ENCODE measurements at regions not wholly inside any gene's neighbourhood (a gene's known extent, or its start where the extent isn't known, plus 50 kb on each side); places are given as distances from the start of the nearest gene placed in this dataset.

- Histone ChIP-seq H3K4me3 (ENCODE audit: low read depth in 1 of 2, low read length in 2 of 2) (no peak overlapping the region), H3K36me3 (ENCODE audit: control insufficient read depth in 1 of 2, insufficient read depth in 2 of 2, low read length in 2 of 2) (no peaks in the 10 kb centered on the region), H3K9ac (ENCODE audit: low read depth in 1 of 2, low read length in 2 of 2) (no peak overlapping the region), H3K27me3 (ENCODE audit: control insufficient read depth in 1 of 2, insufficient read depth in 2 of 2, low read length in 2 of 2) (no peaks in the 10 kb centered on the region), H3K9me3 (ENCODE audit: control insufficient read depth in 1 of 2, low read length in 2 of 2) (no peaks in the 10 kb centered on the region), H3K27ac (ENCODE audit: low read depth, low read length) (no peak overlapping the region), H3K4me1 (ENCODE audit: control insufficient read depth in 1 of 2, insufficient read depth in 2 of 2, low read length in 2 of 2) (no peaks in the 10 kb centered on the region)
Measured at GRCh38 chr4:151862766-151863165, 102.0 kb upstream of the GATB start.

DNA sequence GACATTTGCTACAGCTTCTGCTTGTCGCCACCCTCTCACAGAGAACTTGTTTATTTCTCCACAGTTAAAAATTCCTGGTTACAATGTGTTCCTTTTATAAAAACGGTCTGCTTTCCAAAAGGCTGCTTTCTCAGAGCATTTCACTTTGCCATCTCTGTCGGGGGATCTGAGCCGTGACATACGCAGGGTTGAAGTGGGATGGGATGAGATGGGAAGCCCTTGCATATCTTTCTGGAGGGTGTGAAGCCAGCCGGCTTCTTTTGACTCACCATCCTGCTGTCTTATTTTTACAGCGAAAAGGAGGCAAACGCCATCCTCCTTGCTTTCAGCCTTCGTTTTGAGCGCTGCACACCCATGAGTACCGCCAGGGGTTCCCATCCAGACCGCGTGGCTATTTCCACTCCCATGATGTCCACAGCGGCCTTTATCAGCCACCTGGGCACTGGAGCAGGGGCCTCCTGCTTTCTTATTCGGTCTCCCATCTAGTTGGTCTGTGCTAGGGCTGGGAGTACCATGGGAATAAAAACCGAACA lies 99.8 kb upstream of the GATB start:
- Histone ChIP-seq H3K27me3 (ENCODE audit: control insufficient read depth in 1 of 2, insufficient read depth in 2 of 2, low read length in 2 of 2) (no peaks in the 10 kb centered on the region), H3K9ac (ENCODE audit: low read depth in 1 of 2, low read length in 2 of 2) (no peak overlapping the region), H3K36me3 (ENCODE audit: control insufficient read depth in 1 of 2, insufficient read depth in 2 of 2, low read length in 2 of 2) (no peaks in the 10 kb centered on the region), H3K4me3 (ENCODE audit: low read depth in 1 of 2, low read length in 2 of 2) (no peak overlapping the region), H3K4me1 (ENCODE audit: control insufficient read depth in 1 of 2, insufficient read depth in 2 of 2, low read length in 2 of 2) (peaks cover 0 to 6% of the 10 kb centered on the region in 2 donors), H3K9me3 (ENCODE audit: control insufficient read depth in 1 of 2, low read length in 2 of 2) (no peaks in the 10 kb centered on the region), H3K27ac (ENCODE audit: low read depth, low read length) (no peak overlapping the region)

DNA sequence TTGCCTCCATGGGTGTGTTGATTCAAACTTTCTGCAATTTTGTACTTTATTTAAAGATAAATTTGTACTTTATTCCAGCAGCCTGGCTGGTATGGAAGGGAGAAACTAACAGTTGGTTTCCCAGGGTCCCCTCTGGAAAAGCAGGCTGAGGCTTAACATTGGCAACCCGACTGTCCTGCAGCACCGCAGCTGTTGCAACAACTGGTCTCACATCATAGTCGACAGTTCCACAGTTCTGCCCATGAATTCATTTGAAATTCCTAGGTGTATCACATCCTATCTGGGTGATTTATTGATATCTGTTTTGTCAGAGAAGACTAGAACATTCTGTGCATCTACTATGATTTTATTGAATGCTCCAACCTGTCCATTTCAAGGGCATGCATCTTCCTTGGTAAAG lies 98.8 kb upstream of the GATB start:
- Histone ChIP-seq H3K27ac (ENCODE audit: low read depth, low read length) (no peak overlapping the region), H3K4me1 (ENCODE audit: control insufficient read depth in 1 of 2, insufficient read depth in 2 of 2, low read length in 2 of 2) (peaks cover 0 to 6% of the 10 kb centered on the region in 2 donors), H3K9ac (ENCODE audit: low read depth in 1 of 2, low read length in 2 of 2) (no peak overlapping the region), H3K27me3 (ENCODE audit: control insufficient read depth in 1 of 2, insufficient read depth in 2 of 2, low read length in 2 of 2) (no peaks in the 10 kb centered on the region), H3K36me3 (ENCODE audit: control insufficient read depth in 1 of 2, insufficient read depth in 2 of 2, low read length in 2 of 2) (no peaks in the 10 kb centered on the region), H3K9me3 (ENCODE audit: control insufficient read depth in 1 of 2, low read length in 2 of 2) (no peaks in the 10 kb centered on the region), H3K4me3 (ENCODE audit: low read depth in 1 of 2, low read length in 2 of 2) (no peak overlapping the region)

DNA sequence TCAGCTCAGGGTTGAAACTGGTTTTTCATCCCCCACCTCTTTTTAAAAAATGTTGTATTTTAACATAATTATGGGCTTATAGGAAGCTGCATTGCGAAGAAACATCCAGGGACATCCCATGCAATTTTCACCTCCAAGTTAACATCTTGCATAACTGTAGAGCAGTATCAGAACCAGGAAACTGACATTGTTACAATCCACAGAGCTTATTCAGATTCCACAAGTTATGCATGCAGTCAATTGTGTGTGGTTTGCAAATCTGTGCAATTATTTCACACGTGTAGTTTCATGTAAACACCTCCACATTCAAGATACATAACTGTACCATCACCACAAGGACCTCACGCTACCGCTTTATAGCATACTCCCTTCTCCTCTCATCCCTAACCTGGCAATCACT lies 97.5 kb upstream of the GATB start:
- no peak overlapping the region for H3K9ac ChIP-seq (ENCODE audit: low read depth in 1 of 2, low read length in 2 of 2)
- H3K4me3 ChIP-seq (ENCODE audit: low read depth in 1 of 2, low read length in 2 of 2): no peak overlapping the region
- H3K4me1 ChIP-seq (ENCODE audit: control insufficient read depth in 1 of 2, insufficient read depth in 2 of 2, low read length in 2 of 2): peaks cover 0 to 6% of the 10 kb centered on the region in 2 donors
- H3K36me3 ChIP-seq (ENCODE audit: control insufficient read depth in 1 of 2, insufficient read depth in 2 of 2, low read length in 2 of 2): no peaks in the 10 kb centered on the region
- H3K27ac ChIP-seq (ENCODE audit: low read depth, low read length): no peak overlapping the region
- H3K9me3 ChIP-seq (ENCODE audit: control insufficient read depth in 1 of 2, low read length in 2 of 2): no peaks in the 10 kb centered on the region
- peaks cover 0 to 4% of the 10 kb centered on the region in 2 donors for H3K27me3 ChIP-seq (ENCODE audit: control insufficient read depth in 1 of 2, insufficient read depth in 2 of 2, low read length in 2 of 2)

DNA sequence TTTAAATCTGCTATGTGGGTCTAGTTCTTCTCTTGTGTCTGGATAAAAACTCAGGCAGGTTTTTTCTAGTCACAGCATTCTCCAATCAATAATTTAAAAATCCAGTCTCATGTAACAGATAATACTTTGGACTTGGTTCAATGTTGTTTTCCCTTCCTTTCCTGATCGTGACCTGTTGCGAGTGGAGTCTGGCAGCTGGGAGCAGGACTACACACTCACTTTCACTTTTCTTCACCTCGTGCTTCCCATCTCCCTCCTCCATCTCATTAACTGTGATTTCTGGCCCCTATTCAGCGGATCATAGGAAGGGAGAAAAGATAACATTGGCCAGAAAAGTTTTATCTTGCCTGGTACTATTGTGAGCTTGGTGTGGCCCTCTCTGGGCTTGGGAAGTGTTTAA lies 96.6 kb upstream of the GATB start:
- Histone ChIP-seq H3K9me3 (ENCODE audit: control insufficient read depth in 1 of 2, low read length in 2 of 2) (no peaks in the 10 kb centered on the region), H3K27ac (ENCODE audit: low read depth, low read length) (no peak overlapping the region), H3K27me3 (ENCODE audit: control insufficient read depth in 1 of 2, insufficient read depth in 2 of 2, low read length in 2 of 2) (peaks cover 0 to 4% of the 10 kb centered on the region in 2 donors), H3K4me3 (ENCODE audit: low read depth in 1 of 2, low read length in 2 of 2) (peak overlapping the region; percentile 45 to 46), H3K36me3 (ENCODE audit: control insufficient read depth in 1 of 2, insufficient read depth in 2 of 2, low read length in 2 of 2) (no peaks in the 10 kb centered on the region), H3K9ac (ENCODE audit: low read depth in 1 of 2, low read length in 2 of 2) (no peak overlapping the region), H3K4me1 (ENCODE audit: control insufficient read depth in 1 of 2, insufficient read depth in 2 of 2, low read length in 2 of 2) (peaks cover 0 to 6% of the 10 kb centered on the region in 2 donors)

GRCh38 chr4:151855747-151856146 lies 94.9 kb upstream of the GATB start:
- Histone ChIP-seq H3K4me3 (ENCODE audit: low read depth in 1 of 2, low read length in 2 of 2) (no peak overlapping the region), H3K27ac (ENCODE audit: low read depth, low read length) (no peak overlapping the region), H3K9me3 (ENCODE audit: control insufficient read depth in 1 of 2, low read length in 2 of 2) (no peaks in the 10 kb centered on the region)

DNA sequence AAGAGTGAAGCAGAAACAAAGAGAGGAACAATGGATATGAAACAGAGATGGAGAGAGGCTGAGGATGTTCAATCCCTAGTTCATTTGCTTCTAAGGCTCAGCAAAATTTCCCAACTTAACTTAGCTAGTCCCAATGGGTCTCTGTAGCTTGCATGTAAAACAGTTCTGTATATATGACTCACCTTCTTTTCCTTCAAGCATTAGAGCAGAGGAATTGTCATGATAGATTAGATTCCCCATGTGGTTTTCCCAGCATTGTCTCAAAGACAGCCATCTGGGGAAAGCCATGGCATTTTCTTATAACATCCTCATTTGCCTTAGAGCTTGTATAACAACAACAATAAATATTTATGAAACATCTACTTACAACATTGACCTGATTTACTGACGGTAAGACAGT lies 93.9 kb upstream of the GATB start:
- H3K4me1 ChIP-seq (ENCODE audit: control insufficient read depth in 1 of 2, insufficient read depth in 2 of 2, low read length in 2 of 2): peaks cover 0 to 6% of the 10 kb centered on the region in 2 donors
- H3K27me3 ChIP-seq (ENCODE audit: control insufficient read depth in 1 of 2, insufficient read depth in 2 of 2, low read length in 2 of 2): peaks cover 0 to 4% of the 10 kb centered on the region in 2 donors
- H3K9me3 ChIP-seq (ENCODE audit: control insufficient read depth in 1 of 2, low read length in 2 of 2): no peaks in the 10 kb centered on the region
- no peak overlapping the region for H3K27ac ChIP-seq (ENCODE audit: low read depth, low read length)
- H3K36me3 ChIP-seq (ENCODE audit: control insufficient read depth in 1 of 2, insufficient read depth in 2 of 2, low read length in 2 of 2): no peaks in the 10 kb centered on the region
- H3K4me3 ChIP-seq (ENCODE audit: low read depth in 1 of 2, low read length in 2 of 2): no peak overlapping the region
- no peak overlapping the region for H3K9ac ChIP-seq (ENCODE audit: low read depth in 1 of 2, low read length in 2 of 2)

More at GRCh38 chr4:151855747-151856146, 94.9 kb upstream of the GATB start:
- H3K36me3 ChIP-seq (ENCODE audit: control insufficient read depth in 1 of 2, insufficient read depth in 2 of 2, low read length in 2 of 2): no peaks in the 10 kb centered on the region
- peaks cover 0 to 4% of the 10 kb centered on the region in 2 donors for H3K27me3 ChIP-seq (ENCODE audit: control insufficient read depth in 1 of 2, insufficient read depth in 2 of 2, low read length in 2 of 2)
- no peak overlapping the region for H3K9ac ChIP-seq (ENCODE audit: low read depth in 1 of 2, low read length in 2 of 2)
- peaks cover 0 to 6% of the 10 kb centered on the region in 2 donors for H3K4me1 ChIP-seq (ENCODE audit: control insufficient read depth in 1 of 2, insufficient read depth in 2 of 2, low read length in 2 of 2)

DNA sequence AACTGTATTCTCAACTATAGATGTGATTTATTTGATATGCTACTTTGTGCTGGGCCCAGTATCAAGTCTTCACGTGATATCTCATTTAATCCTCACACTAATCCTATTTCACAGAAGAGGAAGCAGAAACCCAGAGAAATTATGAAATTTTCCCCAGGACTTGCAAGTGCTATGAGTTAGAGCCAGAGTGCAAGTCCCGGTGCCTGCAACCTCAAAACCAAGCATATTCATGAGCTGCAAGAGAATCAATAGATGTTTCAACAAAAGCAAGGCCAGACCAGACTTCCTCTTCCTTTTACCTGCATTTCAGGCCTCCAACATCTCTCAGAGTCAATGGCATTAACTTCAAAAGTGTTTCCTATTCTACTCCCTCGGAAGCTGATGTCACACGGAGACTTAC lies 92.2 kb upstream of the GATB start:
- Histone ChIP-seq H3K27ac (ENCODE audit: low read depth, low read length) (no peak overlapping the region), H3K27me3 (ENCODE audit: control insufficient read depth in 1 of 2, insufficient read depth in 2 of 2, low read length in 2 of 2) (peaks cover 0 to 4% of the 10 kb centered on the region in 2 donors), H3K36me3 (ENCODE audit: control insufficient read depth in 1 of 2, insufficient read depth in 2 of 2, low read length in 2 of 2) (no peaks in the 10 kb centered on the region), H3K4me1 (ENCODE audit: control insufficient read depth in 1 of 2, insufficient read depth in 2 of 2, low read length in 2 of 2) (peaks cover 0 to 6% of the 10 kb centered on the region in 2 donors), H3K9me3 (ENCODE audit: control insufficient read depth in 1 of 2, low read length in 2 of 2) (no peaks in the 10 kb centered on the region), H3K4me3 (ENCODE audit: low read depth in 1 of 2, low read length in 2 of 2) (no peak overlapping the region), H3K9ac (ENCODE audit: low read depth in 1 of 2, low read length in 2 of 2) (no peak overlapping the region)

- peaks cover 0 to 6% of the 10 kb centered on the region in 2 donors for H3K4me1 ChIP-seq (ENCODE audit: control insufficient read depth in 1 of 2, insufficient read depth in 2 of 2, low read length in 2 of 2)
- H3K36me3 ChIP-seq (ENCODE audit: control insufficient read depth in 1 of 2, insufficient read depth in 2 of 2, low read length in 2 of 2): no peaks in the 10 kb centered on the region
- H3K9ac ChIP-seq (ENCODE audit: low read depth in 1 of 2, low read length in 2 of 2): no peak overlapping the region
- H3K4me3 ChIP-seq (ENCODE audit: low read depth in 1 of 2, low read length in 2 of 2): no peak overlapping the region
- no peak overlapping the region for H3K27ac ChIP-seq (ENCODE audit: low read depth, low read length)
- H3K9me3 ChIP-seq (ENCODE audit: control insufficient read depth in 1 of 2, low read length in 2 of 2): no peaks in the 10 kb centered on the region
- H3K27me3 ChIP-seq (ENCODE audit: control insufficient read depth in 1 of 2, insufficient read depth in 2 of 2, low read length in 2 of 2): peaks cover 0 to 4% of the 10 kb centered on the region in 2 donors
Measured at GRCh38 chr4:151852202-151852601, 91.4 kb upstream of the GATB start.

DNA sequence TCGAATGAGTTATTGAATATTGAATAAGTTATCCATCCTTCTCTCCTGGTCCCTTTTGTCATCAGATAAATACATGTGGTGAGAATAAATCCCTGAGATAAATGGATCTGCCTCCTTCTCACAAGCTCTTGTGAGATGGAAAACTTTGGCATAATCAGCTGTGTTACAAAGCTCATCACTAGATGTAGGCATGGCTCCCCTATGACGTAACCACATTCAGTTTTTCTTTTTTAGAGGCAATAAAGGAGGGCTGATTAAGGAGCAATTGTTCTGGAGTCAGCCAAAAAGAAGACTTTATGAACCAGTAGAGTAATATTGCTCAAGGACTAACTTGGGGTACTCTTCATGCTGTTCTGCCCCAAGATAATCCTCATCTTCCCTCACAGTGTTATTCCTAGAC lies 90.5 kb upstream of the GATB start:
- Histone ChIP-seq H3K4me3 (ENCODE audit: low read depth in 1 of 2, low read length in 2 of 2) (no peak overlapping the region), H3K4me1 (ENCODE audit: control insufficient read depth in 1 of 2, insufficient read depth in 2 of 2, low read length in 2 of 2) (no peaks in the 10 kb centered on the region), H3K27ac (ENCODE audit: low read depth, low read length) (no peak overlapping the region), H3K36me3 (ENCODE audit: control insufficient read depth in 1 of 2, insufficient read depth in 2 of 2, low read length in 2 of 2) (no peaks in the 10 kb centered on the region), H3K9ac (ENCODE audit: low read depth in 1 of 2, low read length in 2 of 2) (no peak overlapping the region), H3K27me3 (ENCODE audit: control insufficient read depth in 1 of 2, insufficient read depth in 2 of 2, low read length in 2 of 2) (peaks cover 0 to 4% of the 10 kb centered on the region in 2 donors), H3K9me3 (ENCODE audit: control insufficient read depth in 1 of 2, low read length in 2 of 2) (no peaks in the 10 kb centered on the region)

- H3K36me3 ChIP-seq (ENCODE audit: control insufficient read depth in 1 of 2, insufficient read depth in 2 of 2, low read length in 2 of 2): no peaks in the 10 kb centered on the region
- H3K4me1 ChIP-seq (ENCODE audit: control insufficient read depth in 1 of 2, insufficient read depth in 2 of 2, low read length in 2 of 2): no peaks in the 10 kb centered on the region
- no peaks in the 10 kb centered on the region for H3K9me3 ChIP-seq (ENCODE audit: control insufficient read depth in 1 of 2, low read length in 2 of 2)
- no peak overlapping the region for H3K4me3 ChIP-seq (ENCODE audit: low read depth in 1 of 2, low read length in 2 of 2)
- H3K9ac ChIP-seq (ENCODE audit: low read depth in 1 of 2, low read length in 2 of 2): no peak overlapping the region
- no peak overlapping the region for H3K27ac ChIP-seq (ENCODE audit: low read depth, low read length)
- H3K27me3 ChIP-seq (ENCODE audit: control insufficient read depth in 1 of 2, insufficient read depth in 2 of 2, low read length in 2 of 2): peaks cover 0 to 4% of the 10 kb centered on the region in 2 donors
Measured at GRCh38 chr4:151850791-151851213, 90.0 kb upstream of the GATB start.

Measured in duodenal mucosa (tissue), 2 donors.